Naive thymus-derived CD4-positive, alpha-beta T cell (primary cell): ENCODE measurements at regions not wholly inside any gene's neighbourhood (a gene's known extent, or its start where the extent isn't known, plus 50 kb on each side); places are given as distances from the start of the nearest gene placed in this dataset.
"Not testable (repeated sequence)": the region's sequence is repeated elsewhere in the genome, so short reads cannot be mapped to it uniquely, and the experiment has no call there.

Source experiments
- ATAC-seq: fragments of 150-1000 bp; cut with Tn5 transposase; 2 replicates; pipeline ENCODE4 v1.10.0; 2021; ENCODE audit warnings: mild to moderate bottlenecking, moderate library complexity
- CTCF ChIA-PET: fragments of 350-600 bp; sonication (Branson Sonifier 250); formaldehyde crosslinking; loops from one replicate; lab custom pipeline; 2021; ENCODE audit warnings: antibody characterized with exemption; lab: Charles Lee
- POLR2A ChIA-PET: fragments of 350-600 bp; sonication (Branson Sonifier 250); formaldehyde crosslinking; loops from one replicate; lab custom pipeline; 2021; ENCODE audit warnings: antibody characterized with exemption, inconsistent platforms; lab: Charles Lee
- DNase-seq, 9 donors: peaks; one replicate each; pipeline versions ENCODE4 v3.0.0 to v3.0.0-alpha.2; 2020 to 2022; ENCODE audit warnings: mixed read lengths in 1 of 9
- H3K27ac ChIP-seq: one replicate; pipeline ENCODE4 v1.7.0; 2013; ENCODE audit warnings: mild to moderate bottlenecking, low read depth, low read length, moderate library complexity
- H3K27me3 ChIP-seq, 2 donors: one replicate each; pipeline ENCODE4 v1.7.0; 2013; ENCODE audit warnings: low read length in 2 of 2, mild to moderate bottlenecking in 2 of 2, moderate library complexity in 2 of 2; ENCODE audit not compliant: control insufficient read depth in 2 of 2, insufficient read depth in 2 of 2
- H3K36me3 ChIP-seq, 3 experiments: 1 replicate in 2 of 3; 2 replicates in 1 of 3; pipeline ENCODE4 v1.7.0; 2013; ENCODE audit warnings: low read length in 3 of 3, mild to moderate bottlenecking in 3 of 3, moderate library complexity in 1 of 3; ENCODE audit not compliant: insufficient read depth in 3 of 3, control insufficient read depth in 2 of 3
- H3K4me1 ChIP-seq, 2 donors: one replicate each; pipeline ENCODE4 v1.7.0; 2013; ENCODE audit warnings: low read length in 2 of 2, mild to moderate bottlenecking in 2 of 2, moderate library complexity in 1 of 2; ENCODE audit not compliant: control insufficient read depth in 2 of 2, insufficient read depth in 2 of 2
- H3K4me3 ChIP-seq: 2 replicates; pipeline ENCODE4 v1.7.0; 2013; ENCODE audit warnings: mild to moderate bottlenecking, low read length
- H3K9me3 ChIP-seq, 3 experiments: 1 replicate in 2 of 3; 2 replicates in 1 of 3; pipeline ENCODE4 v1.7.0; 2013; ENCODE audit warnings: low read length in 3 of 3; ENCODE audit not compliant: control insufficient read depth in 2 of 3
- H3K27ac Mint-ChIP-seq, 9 donors: one replicate each; pipeline ENCODE4 v1.8.0; 2020 to 2022; ENCODE audit warnings: mixed read lengths in 9 of 9, mild to moderate bottlenecking in 8 of 9, moderate library complexity in 5 of 9, inconsistent platforms in 2 of 9
- H3K27me3 Mint-ChIP-seq, 5 donors: one replicate each; pipeline ENCODE4 v1.8.0; 2021 to 2022; ENCODE audit warnings: mixed read lengths in 5 of 5, mild to moderate bottlenecking in 1 of 5
- H3K36me3 Mint-ChIP-seq, 5 donors: one replicate each; pipeline ENCODE4 v1.8.0; 2020 to 2022; ENCODE audit warnings: mixed read lengths in 5 of 5, mild to moderate bottlenecking in 3 of 5, inconsistent platforms in 1 of 5
- H3K4me1 Mint-ChIP-seq, 7 donors: one replicate each; pipeline ENCODE4 v1.8.0; 2020 to 2022; ENCODE audit warnings: mixed read lengths in 7 of 7, mild to moderate bottlenecking in 3 of 7, inconsistent platforms in 1 of 7
- H3K4me3 Mint-ChIP-seq, 10 donors: one replicate each; pipeline ENCODE4 v1.8.0; 2020 to 2022; ENCODE audit warnings: mild to moderate bottlenecking in 10 of 10, mixed read lengths in 10 of 10, moderate library complexity in 6 of 10, inconsistent platforms in 2 of 10
- H3K9me3 Mint-ChIP-seq, 11 donors: one replicate each; pipeline ENCODE4 v1.8.0; 2020 to 2022; ENCODE audit warnings: mixed read lengths in 11 of 11, mild to moderate bottlenecking in 4 of 11, inconsistent platforms in 1 of 11, moderate library complexity in 1 of 11
- intact Hi-C, 2 donors: fragments of 100-400 bp; cut with micrococcal nuclease; formaldehyde crosslinking; loops; one replicate each; pipeline ENCODE4 v1.15.1; 2023

- intact Hi-C loops, H3K36me3 ChIP-seq, H3K4me3 ChIP-seq, POLR2A ChIA-PET, H3K36me3 Mint-ChIP-seq, ATAC-seq, H3K27ac Mint-ChIP-seq, CTCF ChIA-PET, H3K4me3 Mint-ChIP-seq, H3K27me3 ChIP-seq, H3K27ac ChIP-seq, H3K4me1 Mint-ChIP-seq, H3K27me3 Mint-ChIP-seq, H3K4me1 ChIP-seq, H3K9me3 ChIP-seq, DNase-seq, H3K9me3 Mint-ChIP-seq: not testable (repeated sequence)
Observed at GRCh38 chrY:17766000-17766699, 113.9 kb downstream of the CDY2B start.

- H3K9me3 Mint-ChIP-seq, H3K36me3 ChIP-seq, H3K27ac Mint-ChIP-seq, H3K27ac ChIP-seq, H3K4me1 ChIP-seq, H3K27me3 Mint-ChIP-seq, CTCF ChIA-PET, H3K4me3 Mint-ChIP-seq, H3K4me3 ChIP-seq, ATAC-seq, H3K9me3 ChIP-seq, H3K36me3 Mint-ChIP-seq, intact Hi-C loops, POLR2A ChIA-PET, H3K4me1 Mint-ChIP-seq, H3K27me3 ChIP-seq, DNase-seq: not testable (repeated sequence)
Observed at GRCh38 chrY:17759213-17759612, 120.8 kb downstream of the CDY2B start.

GRCh38 chrY:17752887-17753497 lies 127.0 kb downstream of the CDY2B start:
- CTCF ChIA-PET, H3K36me3 Mint-ChIP-seq, DNase-seq, intact Hi-C loops, H3K4me3 ChIP-seq, ATAC-seq, H3K9me3 ChIP-seq, H3K4me1 Mint-ChIP-seq, H3K4me1 ChIP-seq, H3K27me3 ChIP-seq, H3K27ac ChIP-seq, POLR2A ChIA-PET, H3K27me3 Mint-ChIP-seq, H3K4me3 Mint-ChIP-seq, H3K9me3 Mint-ChIP-seq, H3K27ac Mint-ChIP-seq, H3K36me3 ChIP-seq: not testable (repeated sequence)

- H3K27me3 ChIP-seq, H3K9me3 Mint-ChIP-seq, POLR2A ChIA-PET, H3K4me1 ChIP-seq, H3K27me3 Mint-ChIP-seq, ATAC-seq, H3K4me3 ChIP-seq, CTCF ChIA-PET, H3K4me3 Mint-ChIP-seq, H3K4me1 Mint-ChIP-seq, H3K36me3 Mint-ChIP-seq, DNase-seq, H3K36me3 ChIP-seq, H3K27ac ChIP-seq, H3K9me3 ChIP-seq, H3K27ac Mint-ChIP-seq, intact Hi-C loops: not testable (repeated sequence)
Observed at GRCh38 chrY:17739852-17740251, 140.2 kb downstream of the CDY2B start.

DNA sequence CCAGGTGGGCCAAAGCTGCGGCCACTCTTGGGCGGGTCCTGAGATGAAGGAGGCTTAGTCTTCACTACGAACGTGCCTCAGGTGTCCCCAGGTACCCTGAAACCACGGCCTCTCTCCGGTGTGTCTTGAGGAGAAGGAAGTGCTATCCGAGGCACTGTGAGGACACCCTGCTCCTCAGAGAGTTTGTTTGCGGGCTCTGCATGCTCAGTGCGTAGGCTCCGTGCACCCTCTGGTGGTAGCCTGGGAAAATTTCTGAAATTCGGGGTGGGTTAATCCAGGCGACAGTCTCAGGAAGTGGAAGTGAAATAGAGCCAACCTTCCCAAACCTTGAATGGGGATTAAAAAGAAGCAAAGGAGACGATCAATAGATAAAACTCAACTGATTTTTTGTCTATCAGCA lies 150.5 kb downstream of the CDY2B start:
- H3K27me3 ChIP-seq, H3K36me3 Mint-ChIP-seq, POLR2A ChIA-PET, H3K36me3 ChIP-seq, ATAC-seq, H3K27me3 Mint-ChIP-seq, H3K4me3 ChIP-seq, H3K9me3 ChIP-seq, DNase-seq, H3K4me3 Mint-ChIP-seq, H3K27ac ChIP-seq, H3K4me1 Mint-ChIP-seq, H3K9me3 Mint-ChIP-seq, CTCF ChIA-PET, H3K4me1 ChIP-seq, H3K27ac Mint-ChIP-seq, intact Hi-C loops: not testable (repeated sequence)

DNA sequence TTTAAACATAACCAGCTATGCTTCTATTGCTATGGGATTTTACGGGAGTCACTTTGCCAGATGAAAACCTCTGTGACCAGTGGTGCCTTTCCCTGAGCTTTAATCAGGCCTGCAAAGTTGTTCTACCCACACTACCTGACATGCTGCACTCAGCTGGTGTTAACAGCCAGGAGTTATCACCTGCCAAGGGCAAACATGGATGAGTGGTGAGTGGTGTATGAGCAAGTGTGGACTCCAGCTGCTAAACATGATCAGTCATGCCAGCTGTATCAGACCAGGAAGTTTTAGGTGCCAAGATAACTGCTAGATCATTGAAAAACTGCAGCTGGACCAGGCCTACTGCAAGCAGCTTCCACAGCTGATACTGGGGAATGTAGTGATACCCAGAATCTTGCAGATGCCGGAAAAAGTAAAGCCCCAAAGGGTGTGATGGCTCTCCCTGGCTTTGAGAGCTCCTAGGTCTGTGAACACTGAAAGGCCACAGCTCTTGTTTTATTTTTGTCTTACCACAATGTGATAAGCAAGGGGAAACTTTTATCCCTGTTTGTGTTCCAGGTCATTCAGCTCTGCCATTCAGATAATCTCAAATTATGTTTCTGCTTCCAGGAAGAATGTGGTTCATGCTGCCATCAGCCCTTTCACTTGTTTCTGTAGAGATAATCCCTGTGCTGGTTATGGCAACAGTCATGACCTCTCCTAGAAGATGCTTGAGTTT lies 163.5 kb downstream of the CDY2B start:
- H3K4me3 ChIP-seq, H3K36me3 Mint-ChIP-seq, H3K4me1 ChIP-seq, CTCF ChIA-PET, H3K27me3 ChIP-seq, H3K36me3 ChIP-seq, H3K9me3 ChIP-seq, ATAC-seq, intact Hi-C loops, H3K9me3 Mint-ChIP-seq, H3K4me1 Mint-ChIP-seq, H3K4me3 Mint-ChIP-seq, H3K27ac Mint-ChIP-seq, DNase-seq, H3K27ac ChIP-seq, H3K27me3 Mint-ChIP-seq, POLR2A ChIA-PET: not testable (repeated sequence)

GRCh38 chrY:17668037-17668436 lies 212.0 kb downstream of the CDY2B start:
- H3K36me3 ChIP-seq, H3K9me3 ChIP-seq, H3K4me1 Mint-ChIP-seq, H3K9me3 Mint-ChIP-seq, DNase-seq, H3K27me3 Mint-ChIP-seq, H3K4me3 ChIP-seq, POLR2A ChIA-PET, ATAC-seq, H3K4me1 ChIP-seq, H3K27ac Mint-ChIP-seq, H3K4me3 Mint-ChIP-seq, intact Hi-C loops, H3K36me3 Mint-ChIP-seq, H3K27ac ChIP-seq, CTCF ChIA-PET, H3K27me3 ChIP-seq: not testable (repeated sequence)
